ELF-1 (cell line): ENCODE measurements at regions not wholly inside any gene's neighbourhood (a gene's known extent, or its start where the extent isn't known, plus 50 kb on each side); places are given as distances from the start of the nearest gene placed in this dataset.

Experiments
- DNase-seq: peaks from one replicate; pipeline ENCODE4 v3.0.0-alpha.2; 2016; ENCODE audit warnings: low read depth, low spot score

GRCh38 chr10:105550453-105550852, 909.4 kb downstream of the SORCS3 start:
- DNase-seq, result peak; percentile 6

- DNase-seq, result no peak
Observed at GRCh38 chr10:105549731-105550130, 908.6 kb downstream of the SORCS3 start.

- DNase-seq, result no peak
Observed at GRCh38 chr10:105545101-105545500, 904.0 kb downstream of the SORCS3 start.

GRCh38 chr10:105540381-105540780, 899.3 kb downstream of the SORCS3 start:
- DNase-seq, result no peak

- DNase-seq, result peak; percentile 26
Observed at GRCh38 chr10:105538874-105539273, 897.8 kb downstream of the SORCS3 start.

GRCh38 chr10:105535478-105535877, 894.4 kb downstream of the SORCS3 start:
- DNase-seq, result no peak

- no peak for DNase-seq
Observed at GRCh38 chr10:105534086-105534485, 893.0 kb downstream of the SORCS3 start.

- no peak for DNase-seq
Observed at GRCh38 chr10:105516511-105516910, 875.4 kb downstream of the SORCS3 start.

GRCh38 chr10:105514106-105514505, 873.0 kb downstream of the SORCS3 start:
- DNase-seq, result no peak

GRCh38 chr10:105509517-105509916, 868.4 kb downstream of the SORCS3 start:
- DNase-seq, result no peak

- no peak for DNase-seq
Observed at GRCh38 chr10:105506262-105506661, 865.2 kb downstream of the SORCS3 start.

- no peak for DNase-seq
Observed at GRCh38 chr10:105503714-105504113, 862.6 kb downstream of the SORCS3 start.

- no peak for DNase-seq
Observed at GRCh38 chr10:105502058-105502457, 861.0 kb downstream of the SORCS3 start.

- DNase-seq, result no peak
Observed at GRCh38 chr10:105494944-105495343, 853.9 kb downstream of the SORCS3 start.

- DNase-seq, result no peak
Observed at GRCh38 chr10:105494303-105494702, 853.2 kb downstream of the SORCS3 start.

GRCh38 chr10:105473170-105473569, 832.1 kb downstream of the SORCS3 start:
- DNase-seq, result no peak

GRCh38 chr10:105468759-105469158, 827.7 kb downstream of the SORCS3 start:
- no peak for DNase-seq

GRCh38 chr10:105466521-105466920, 825.4 kb downstream of the SORCS3 start:
- DNase-seq, result no peak

- DNase-seq, result no peak
Observed at GRCh38 chr10:105434970-105435369, 793.9 kb downstream of the SORCS3 start.

- DNase-seq, result no peak
Observed at GRCh38 chr10:105413997-105414396, 772.9 kb downstream of the SORCS3 start.

GRCh38 chr10:105409370-105409769, 768.3 kb downstream of the SORCS3 start:
- DNase-seq, result no peak

- no peak for DNase-seq
Observed at GRCh38 chr10:105406488-105406887, 765.4 kb downstream of the SORCS3 start.

- DNase-seq, result no peak
Observed at GRCh38 chr10:105398202-105398601, 757.1 kb downstream of the SORCS3 start.

GRCh38 chr10:105391670-105392351, 750.7 kb downstream of the SORCS3 start:
- DNase-seq, result no peak
